ENCODE measurements at regions not wholly inside any gene's neighbourhood (a gene's known extent, or its start where the extent isn't known, plus 50 kb on each side); places are given as distances from the start of the nearest gene placed in this dataset.
"Not testable (repeated sequence)": the region's sequence is repeated elsewhere in the genome, so short reads cannot be mapped to it uniquely, and the experiment has no call there.

DNA sequence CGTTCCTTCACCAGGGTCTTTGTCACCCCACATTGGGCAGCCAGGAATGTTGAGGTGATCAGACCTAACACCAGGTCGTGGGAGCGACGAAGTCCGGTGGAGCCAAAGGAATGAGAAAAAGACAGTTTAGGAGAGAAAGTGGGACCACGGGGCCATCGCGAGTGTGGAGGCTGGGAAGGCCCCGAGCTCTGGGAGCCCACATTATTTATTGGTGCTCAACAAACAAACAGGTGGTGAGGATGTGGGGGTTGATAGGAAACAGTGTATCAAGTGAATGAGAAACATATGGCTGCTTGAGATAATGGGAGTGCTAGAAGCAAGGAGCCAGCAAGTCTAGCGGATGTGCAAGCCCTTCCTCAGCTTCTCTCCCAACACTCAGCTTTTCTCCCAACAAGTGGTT, 287.1 kb upstream of the SGK1 start:
- no peak for DNase-seq (ENCODE audit: low read depth in 2 of 2)

DNA sequence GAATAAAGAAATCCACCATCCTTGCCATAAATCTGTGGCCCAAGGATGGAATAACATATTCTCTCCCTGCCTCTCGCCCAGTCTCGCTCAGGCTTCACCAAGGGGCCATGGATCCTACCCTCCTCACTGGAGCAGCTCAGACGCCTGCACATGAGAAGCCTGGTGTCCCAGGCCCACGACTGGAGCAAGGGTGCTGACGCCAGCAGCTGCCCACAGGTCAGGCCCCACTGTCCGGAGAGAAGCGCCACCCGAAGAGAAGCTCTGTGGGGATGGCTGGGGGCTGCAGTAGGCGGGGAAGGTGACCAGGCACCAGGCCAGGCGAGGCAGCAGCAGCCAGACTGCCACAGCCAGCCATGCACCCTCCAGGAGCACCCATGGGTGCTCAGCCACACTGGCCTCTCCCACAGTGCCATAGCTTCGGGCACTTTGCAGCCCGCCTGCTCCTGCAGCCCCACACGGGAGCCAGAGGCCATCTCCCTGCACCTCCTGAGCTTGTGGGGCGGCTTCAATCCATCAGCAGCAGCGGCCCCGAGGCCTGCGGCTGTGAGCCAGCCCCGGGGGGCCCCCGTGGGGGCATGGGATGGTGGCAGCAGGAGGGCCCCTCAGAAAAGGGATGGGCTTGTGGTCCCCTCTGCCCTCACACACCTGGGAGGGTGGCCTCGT, 286.2 kb upstream of the SGK1 start:
- no peak for DNase-seq (ENCODE audit: low read depth in 2 of 2)

DNA sequence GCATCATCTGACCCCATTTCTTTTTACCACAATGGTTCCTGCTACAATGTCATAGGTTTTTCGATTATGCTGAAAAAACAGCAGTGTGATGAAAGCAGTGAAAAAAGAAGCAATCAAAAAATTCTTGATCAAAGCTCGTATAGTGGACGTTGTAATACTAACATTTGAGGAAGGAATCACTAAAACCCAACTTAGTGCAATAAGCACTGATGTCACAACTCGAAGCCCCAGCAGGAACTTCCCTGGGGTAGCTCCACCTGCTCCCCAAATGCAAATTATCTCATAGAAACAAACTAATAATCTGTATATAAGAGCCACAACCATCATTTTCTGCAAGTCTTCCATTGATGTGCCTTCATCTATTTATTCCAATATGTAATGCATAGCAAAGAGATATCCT, 285.6 kb upstream of the SGK1 start:
- DNase-seq (ENCODE audit: low read depth in 2 of 2) = no peak

DNA sequence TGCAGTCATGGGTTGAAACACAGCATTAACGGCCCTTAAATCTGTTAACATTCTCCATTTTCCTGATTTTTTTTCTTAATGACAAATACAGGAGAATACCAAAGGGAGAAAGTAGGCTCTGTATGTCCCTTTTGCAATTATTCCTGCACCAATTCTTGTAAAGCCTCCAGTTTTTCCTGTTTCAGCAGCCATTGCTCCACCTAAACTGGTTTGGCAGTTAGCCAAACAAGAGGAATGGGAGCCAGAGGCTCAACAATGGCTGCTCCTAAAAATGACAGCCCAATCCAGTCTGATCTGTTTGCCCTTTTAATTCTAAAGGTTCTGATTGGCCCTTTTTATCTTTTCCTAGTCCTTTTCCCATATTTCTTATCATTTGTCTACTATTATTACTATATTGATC, 284.2 kb upstream of the SGK1 start:
- DNase-seq (ENCODE audit: low read depth in 2 of 2) = no peak

- no peak for DNase-seq (ENCODE audit: low read depth in 2 of 2)
Measured at GRCh38 chr6:134600671-134601070, 282.8 kb upstream of the SGK1 start.

- DNase-seq (ENCODE audit: low read depth in 2 of 2) = no peak
Measured at GRCh38 chr6:134599079-134599478, 281.2 kb upstream of the SGK1 start.

GRCh38 chr6:134596191-134596590, 278.3 kb upstream of the SGK1 start:
- no peak for DNase-seq (ENCODE audit: low read depth in 2 of 2)

DNA sequence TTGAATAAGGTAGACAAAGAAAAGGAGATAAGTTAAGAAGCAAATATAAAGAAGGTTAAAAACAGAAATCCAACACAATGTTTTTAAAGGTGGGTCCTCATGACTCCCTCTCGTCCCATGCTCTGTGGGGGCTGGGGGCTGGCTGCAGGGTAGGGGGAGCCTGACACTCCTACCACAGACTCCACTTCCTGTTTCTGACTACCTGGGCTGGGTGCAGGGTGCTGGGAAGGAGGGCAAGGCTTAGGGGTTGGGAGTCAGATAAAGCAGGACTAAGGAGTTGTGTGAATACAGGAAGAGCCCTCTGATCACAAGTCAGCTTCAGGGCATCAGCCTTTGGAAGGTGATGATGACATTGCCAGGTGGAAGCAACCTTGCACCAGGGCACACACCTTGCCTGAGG, 277.0 kb upstream of the SGK1 start:
- DNase-seq (ENCODE audit: low read depth in 2 of 2) = no peak

DNA sequence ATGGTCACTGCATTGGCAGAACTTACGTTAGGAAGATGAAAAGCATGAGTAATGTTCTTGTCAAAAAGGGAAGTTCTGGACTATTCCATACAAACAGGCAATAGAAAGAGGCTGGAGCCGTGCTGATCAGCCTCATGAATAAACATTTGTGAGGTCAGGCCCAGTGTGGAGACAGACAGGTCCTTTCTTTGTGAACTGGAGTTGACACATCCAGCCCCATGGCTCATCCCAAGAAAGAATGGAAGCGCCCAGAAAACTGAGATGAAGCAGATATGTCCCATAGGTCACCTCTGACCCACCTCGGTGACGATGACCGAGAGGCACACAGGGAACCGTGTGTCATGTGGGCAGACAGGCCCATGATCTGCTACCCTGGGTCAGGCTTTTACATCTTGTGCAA, 276.0 kb upstream of the SGK1 start:
- DNase-seq (ENCODE audit: low read depth in 2 of 2) = no peak

DNA sequence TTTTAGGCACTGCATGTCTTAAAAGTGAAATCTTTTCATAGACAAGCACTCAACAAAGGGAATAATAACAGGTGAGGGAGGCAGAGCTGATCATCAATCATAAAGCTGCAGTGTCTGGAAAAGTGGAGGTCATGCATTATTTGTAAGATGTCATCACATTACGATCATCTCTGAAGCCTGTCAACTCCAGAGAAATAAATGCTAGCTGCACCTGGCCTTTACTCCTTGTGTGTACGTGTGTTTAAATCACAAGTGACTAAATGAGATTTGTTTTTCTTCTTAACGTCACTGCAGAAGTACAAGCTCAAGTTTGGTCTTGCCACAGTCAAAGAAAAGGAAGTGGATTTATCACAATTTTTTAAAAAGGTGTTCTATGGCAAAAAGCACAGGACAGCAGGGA, 275.5 kb upstream of the SGK1 start:
- no peak for DNase-seq (ENCODE audit: low read depth in 2 of 2)

DNA sequence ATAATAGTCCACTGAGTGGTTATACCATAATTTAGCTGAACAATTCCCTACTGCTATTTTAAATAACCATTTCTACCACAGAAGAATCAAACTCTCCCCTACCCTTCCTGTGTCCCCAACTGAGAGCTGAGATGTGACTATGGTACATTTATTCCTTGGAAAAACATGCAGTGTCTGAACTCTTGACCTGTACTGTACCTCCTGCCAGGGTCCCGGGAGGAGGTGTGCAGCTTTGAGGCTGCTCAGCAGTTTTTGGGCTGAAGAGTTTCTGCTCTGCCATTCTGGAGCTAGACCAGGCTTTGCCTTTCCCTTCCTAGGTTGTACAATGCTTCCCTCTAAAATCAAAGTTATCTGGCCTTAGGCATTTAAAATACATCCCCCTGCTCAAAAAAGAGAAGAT, 275.1 kb upstream of the SGK1 start:
- no peak for DNase-seq (ENCODE audit: low read depth in 2 of 2)

GRCh38 chr6:134590449-134590848, 272.5 kb upstream of the SGK1 start:
- no peak for DNase-seq (ENCODE audit: low read depth in 2 of 2)

DNA sequence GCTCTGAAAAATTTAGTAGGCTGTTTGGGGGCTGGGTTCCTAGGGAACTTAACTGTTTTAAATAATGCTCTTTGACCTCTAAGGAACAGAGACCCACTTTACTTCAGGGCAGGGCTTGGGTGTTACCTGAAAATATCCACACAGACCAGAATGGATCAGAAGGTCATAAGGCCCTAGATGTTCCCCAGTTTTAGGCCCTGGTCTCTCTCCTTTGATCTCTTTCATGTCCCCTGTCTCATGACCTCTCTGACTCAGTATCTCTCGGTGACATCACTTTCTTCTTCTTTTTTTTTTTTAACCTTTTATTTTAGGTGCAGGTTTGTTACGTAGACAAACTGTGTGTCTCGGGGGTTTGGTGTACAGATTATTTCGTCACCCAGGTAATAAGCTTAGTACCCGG, 272.1 kb upstream of the SGK1 start:
- no peak for DNase-seq (ENCODE audit: low read depth in 2 of 2)

- DNase-seq (ENCODE audit: low read depth in 2 of 2) = no peak
Measured at GRCh38 chr6:134589512-134589911, 271.6 kb upstream of the SGK1 start.

GRCh38 chr6:134588267-134588666, 270.4 kb upstream of the SGK1 start:
- DNase-seq (ENCODE audit: low read depth in 2 of 2) = no peak

DNA sequence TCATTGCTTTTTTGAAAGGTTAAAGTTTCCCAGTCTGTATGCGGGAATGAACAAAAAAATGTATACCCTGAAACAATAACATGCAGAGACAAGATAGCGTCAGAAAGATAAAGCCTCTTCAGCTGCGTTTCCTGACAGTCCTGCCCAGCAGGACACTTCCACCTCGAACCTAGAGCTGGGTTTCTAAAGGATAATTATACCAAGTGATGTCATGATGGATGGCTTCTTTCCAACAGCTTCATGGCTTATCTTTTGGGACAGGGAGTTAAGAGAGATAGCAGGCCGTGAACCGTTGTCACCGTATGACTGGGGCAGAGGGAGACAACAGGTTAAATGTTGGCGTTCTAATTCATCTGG, 267.6 kb upstream of the SGK1 start:
- no peak for DNase-seq (ENCODE audit: low read depth in 2 of 2)

DNA sequence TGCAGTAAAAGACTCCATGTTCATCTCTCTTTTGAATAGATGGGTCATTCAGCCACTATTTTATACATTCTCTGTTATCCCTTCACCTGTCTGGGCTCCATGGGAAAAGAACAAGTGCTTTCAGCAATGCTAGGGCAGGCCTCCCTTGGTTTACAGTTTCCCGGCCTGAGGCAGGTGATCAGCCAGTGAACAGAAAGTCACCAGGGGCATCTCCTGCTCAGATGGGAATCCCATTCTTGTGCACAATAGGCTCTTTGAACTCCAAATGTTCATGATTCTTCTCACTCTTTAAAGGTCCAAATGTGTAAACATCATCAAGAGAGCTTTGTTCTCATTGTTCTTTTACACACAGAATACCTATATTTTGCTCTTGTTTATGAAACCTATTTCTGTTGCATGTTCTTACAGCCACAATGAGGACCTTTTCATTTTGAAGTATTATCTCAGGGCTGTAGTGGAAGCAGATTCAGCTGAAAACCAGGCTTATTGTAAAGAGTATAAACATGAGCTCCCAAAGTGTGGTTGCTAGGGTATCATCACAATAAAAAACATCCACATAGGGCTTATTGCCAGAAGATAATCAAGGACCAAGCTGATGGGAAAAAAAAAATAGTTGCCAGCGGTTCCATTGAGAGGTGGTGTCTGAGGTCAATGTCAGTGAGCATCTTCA, 267.1 kb upstream of the SGK1 start:
- no peak for DNase-seq (ENCODE audit: low read depth in 2 of 2)

GRCh38 chr6:134577998-134578397, 260.1 kb upstream of the SGK1 start:
- DNase-seq (ENCODE audit: low read depth in 2 of 2) = no peak

GRCh38 chr6:134575221-134575620, 257.3 kb upstream of the SGK1 start:
- DNase-seq (ENCODE audit: low read depth in 2 of 2) = no peak

- no peak for DNase-seq (ENCODE audit: low read depth in 2 of 2)
Measured at GRCh38 chr6:134574491-134574890, 256.6 kb upstream of the SGK1 start.

DNA sequence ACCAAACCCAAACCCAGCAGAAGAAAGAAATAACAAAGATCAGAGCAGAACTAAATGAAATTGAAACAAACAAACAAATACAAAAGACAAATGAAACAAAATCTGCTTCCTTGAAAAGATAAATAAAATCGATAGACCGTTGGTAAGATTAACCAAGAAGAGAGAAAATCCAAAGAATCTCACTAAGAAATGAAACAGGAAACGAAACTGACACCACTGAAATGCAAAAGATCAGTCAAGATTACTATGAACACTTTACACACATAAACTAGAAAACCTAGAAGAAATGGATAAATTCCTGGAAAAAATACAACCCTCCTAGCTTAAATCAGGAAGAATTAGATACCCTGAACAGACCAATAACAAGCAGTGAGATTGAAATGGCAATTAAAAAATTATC, 252.1 kb upstream of the SGK1 start:
- DNase-seq (ENCODE audit: low read depth in 2 of 2) = not testable (repeated sequence)

GRCh38 chr6:134564705-134565104, 246.8 kb upstream of the SGK1 start:
- no peak for DNase-seq (ENCODE audit: low read depth in 2 of 2)

DNA sequence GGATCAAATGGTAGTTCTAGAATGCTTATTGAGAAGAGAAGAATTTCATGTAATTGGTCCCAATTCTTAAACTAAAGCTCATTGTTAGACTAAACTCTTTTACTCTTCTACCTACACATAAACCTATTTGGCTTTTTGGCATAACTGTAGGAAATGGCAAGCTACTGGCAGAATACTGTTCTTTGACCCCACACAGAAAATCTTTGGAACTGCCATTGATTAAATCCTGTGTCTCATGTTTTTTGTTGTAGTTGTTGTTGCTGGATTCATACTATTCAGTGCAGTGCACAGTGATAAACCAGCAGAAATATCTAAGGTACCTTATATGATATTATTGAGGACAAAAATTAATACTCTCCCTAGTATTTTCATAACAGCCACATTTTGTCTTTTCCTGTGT, 242.1 kb upstream of the SGK1 start:
- DNase-seq (ENCODE audit: low read depth in 2 of 2) = no peak

- DNase-seq (ENCODE audit: low read depth in 2 of 2) = no peak
Measured at GRCh38 chr6:134557509-134557908, 239.6 kb upstream of the SGK1 start.

Measured in stimulated activated CD8-positive, alpha-beta memory T cell treated with anti-CD3 and anti-CD28 coated beads, Interleukin-15, amount 100 ng/mL, for 48 hours (primary cell).